ENCODE measurements at regions not wholly inside any gene's neighbourhood (a gene's known extent, or its start where the extent isn't known, plus 50 kb on each side); places are given as distances from the start of the nearest gene placed in this dataset.

GRCh38 chr12:94815958-94816357 is 165.6 kb upstream of the TMCC3 start:
- Histone ChIP-seq H3K4me2 (no peak overlapping the region), H3K36me3 (replicated peaks in 1 of 2; ENCODE audit: control insufficient read depth in 1 of 2, insufficient read depth in 2 of 2, low read length in 1 of 2) (no peaks in the 10 kb centered on the region), H3K27me3 (ENCODE audit: insufficient read depth) (no peaks in the 10 kb centered on the region), H3K4me1 (ENCODE audit: control insufficient read depth in 1 of 2, insufficient read depth in 2 of 2, low read depth in 1 of 2, low read length in 1 of 2) (no peaks in the 10 kb centered on the region), H3K27ac (ENCODE audit: low read depth in 2 of 2, low read length in 1 of 2) (no peak overlapping the region), H3K9ac (no peak overlapping the region), H2AFZ (ENCODE audit: low read depth) (no peak overlapping the region), H4K20me1 (ENCODE audit: insufficient read depth) (no peaks in the 10 kb centered on the region), H3K9me2 (no peaks in the 10 kb centered on the region), H3F3A (replicated peaks; ENCODE audit: insufficient read depth) (no peaks in the 10 kb centered on the region), H3K79me2 (ENCODE audit: insufficient read depth) (no peaks in the 10 kb centered on the region), H3K4me3 (ENCODE audit: low read depth in 2 of 2, low read length in 1 of 2) (no peak overlapping the region), H3K9me3 (peaks cover 13% of the 10 kb centered on the region; the same call in 1 of the 2 replicates)
- DNase-seq = no peak
- TF ChIP-seq RFX5 (IDR thresholded peaks at IDR 0.05; ENCODE audit: low read length) = no peak
- TF ChIP-seq REST (IDR thresholded peaks at IDR 0.05; ENCODE audit: low read depth, low read length) = no peak
- TF ChIP-seq USF2 (IDR thresholded peaks at IDR 0.05; ENCODE audit: borderline replicate concordance, low read depth, low read length) = no peak
- TF ChIP-seq GABPA (IDR thresholded peaks at IDR 0.05; ENCODE audit: low read depth) = no peak
- TF ChIP-seq MEF2A (IDR thresholded peaks at IDR 0.05; ENCODE audit: borderline replicate concordance, low read depth) = no peak
- no peak for TF ChIP-seq RAD21 (IDR thresholded peaks at IDR 0.05; ENCODE audit: low read length)
- no peak for TF ChIP-seq EP300 (IDR thresholded peaks at IDR 0.05; ENCODE audit: borderline replicate concordance in 1 of 2, low read depth in 1 of 2, low read length in 1 of 2)
- no peak for TF ChIP-seq SIN3A (IDR thresholded peaks at IDR 0.05; ENCODE audit: borderline replicate concordance, low read depth, low read length)
- no peak for TF ChIP-seq TAF1 (IDR thresholded peaks at IDR 0.05; ENCODE audit: borderline replicate concordance, low read depth, low read length)
- TF ChIP-seq FOSL2 (IDR thresholded peaks at IDR 0.05; ENCODE audit: borderline replicate concordance, low read depth) = no peak
- TF ChIP-seq CTCF (IDR thresholded peaks at IDR 0.05) = no peak
- no peak for TF ChIP-seq PBX3 (IDR thresholded peaks at IDR 0.05)
- no peak for TF ChIP-seq POLR2AphosphoS5 (IDR thresholded peaks at IDR 0.05; ENCODE audit: low read depth, low read length)
- TF ChIP-seq ELF1 (IDR thresholded peaks at IDR 0.05) = no peak
- TF ChIP-seq CHD2 (IDR thresholded peaks at IDR 0.05; ENCODE audit: low read length, partially characterized antibody) = no peak
- no peak for TF ChIP-seq MXI1 (IDR thresholded peaks at IDR 0.05; ENCODE audit: low read depth, low read length)
- TF ChIP-seq RCOR1 (IDR thresholded peaks at IDR 0.05; ENCODE audit: low read length) = no peak
- TF ChIP-seq NRF1 (IDR thresholded peaks at IDR 0.05; ENCODE audit: low read depth, low read length) = no peak
- no peak for TF ChIP-seq FOXM1 (IDR thresholded peaks at IDR 0.05; ENCODE audit: low read depth)
- CTCF ChIA-PET = no interaction called here
- POLR2A ChIA-PET = no interaction called here
- 39% methylated on average over 5 of the region's 7 CpGs for WGBS (ENCODE audit: low lambda C conversion rate)

Data from SK-N-SH (cell line).